Glutamatergic neuron (in vitro differentiated cells): ENCODE measurements at regions not wholly inside any gene's neighbourhood (a gene's known extent, or its start where the extent isn't known, plus 50 kb on each side); places are given as distances from the start of the nearest gene placed in this dataset.
A peak's percentile ranks its signal among the peaks of the same experiment; 100 is the strongest.

Experiments
- DNase-seq: peaks from one replicate; pipeline ENCODE4 v3.0.0; 2022
- H3K27ac Mint-ChIP-seq: one replicate; pipeline ENCODE4 v1.8.0; 2020; ENCODE audit warnings: mild to moderate bottlenecking, mixed read lengths, inconsistent platforms; ENCODE audit not compliant: unreplicated experiment
- H3K27me3 Mint-ChIP-seq: one replicate; pipeline ENCODE4 v1.8.0; 2020; ENCODE audit warnings: mild to moderate bottlenecking, moderate library complexity, mixed read lengths, inconsistent platforms; ENCODE audit not compliant: unreplicated experiment
- H3K36me3 Mint-ChIP-seq: one replicate; pipeline ENCODE4 v1.8.0; 2020; ENCODE audit warnings: mild to moderate bottlenecking, mixed read lengths, inconsistent platforms; ENCODE audit not compliant: unreplicated experiment
- H3K4me1 Mint-ChIP-seq: one replicate; pipeline ENCODE4 v1.8.0; 2020; ENCODE audit warnings: mild to moderate bottlenecking, low read depth, mixed read lengths, inconsistent platforms; ENCODE audit not compliant: unreplicated experiment
- H3K4me3 Mint-ChIP-seq: one replicate; pipeline ENCODE4 v1.8.0; 2020; ENCODE audit warnings: mild to moderate bottlenecking, mixed read lengths, inconsistent platforms; ENCODE audit not compliant: unreplicated experiment
- H3K9me3 Mint-ChIP-seq: one replicate; pipeline ENCODE4 v1.8.0; 2020; ENCODE audit warnings: mild to moderate bottlenecking, moderate library complexity, mixed read lengths, inconsistent platforms; ENCODE audit not compliant: unreplicated experiment
- TF ChIP-seq, protein P1 (sequence below): fragments of 200-600 bp; sonication (generic); IDR thresholded peaks from one replicate; pipeline ENCODE4 v1.5.0; 2021; ENCODE audit not compliant: partially characterized antibody, unreplicated experiment

DNA sequence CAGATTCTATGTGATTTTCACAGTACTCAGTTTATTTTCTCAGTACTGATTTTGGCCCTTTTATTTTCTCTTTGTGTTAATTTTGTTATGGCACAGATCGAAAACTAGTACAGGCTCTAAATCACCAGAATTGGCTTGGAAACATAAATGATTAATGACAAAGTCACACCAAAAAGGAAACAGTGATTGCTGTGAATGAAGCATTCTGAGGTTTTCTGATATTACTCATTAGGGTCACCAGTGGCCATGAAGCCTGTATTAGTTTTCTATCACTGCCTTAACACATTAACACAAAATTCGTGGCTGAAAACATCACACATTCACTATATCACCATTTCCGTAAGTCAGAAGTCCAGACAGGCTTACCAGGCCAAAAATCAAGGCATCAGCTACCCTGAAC lies 343.0 kb upstream of the THRB start:
- no peaks in the 10 kb centered on the region for H3K9me3 Mint-ChIP-seq
- H3K27ac Mint-ChIP-seq: no peak overlapping the region
- TF ChIP-seq, protein P1, sequence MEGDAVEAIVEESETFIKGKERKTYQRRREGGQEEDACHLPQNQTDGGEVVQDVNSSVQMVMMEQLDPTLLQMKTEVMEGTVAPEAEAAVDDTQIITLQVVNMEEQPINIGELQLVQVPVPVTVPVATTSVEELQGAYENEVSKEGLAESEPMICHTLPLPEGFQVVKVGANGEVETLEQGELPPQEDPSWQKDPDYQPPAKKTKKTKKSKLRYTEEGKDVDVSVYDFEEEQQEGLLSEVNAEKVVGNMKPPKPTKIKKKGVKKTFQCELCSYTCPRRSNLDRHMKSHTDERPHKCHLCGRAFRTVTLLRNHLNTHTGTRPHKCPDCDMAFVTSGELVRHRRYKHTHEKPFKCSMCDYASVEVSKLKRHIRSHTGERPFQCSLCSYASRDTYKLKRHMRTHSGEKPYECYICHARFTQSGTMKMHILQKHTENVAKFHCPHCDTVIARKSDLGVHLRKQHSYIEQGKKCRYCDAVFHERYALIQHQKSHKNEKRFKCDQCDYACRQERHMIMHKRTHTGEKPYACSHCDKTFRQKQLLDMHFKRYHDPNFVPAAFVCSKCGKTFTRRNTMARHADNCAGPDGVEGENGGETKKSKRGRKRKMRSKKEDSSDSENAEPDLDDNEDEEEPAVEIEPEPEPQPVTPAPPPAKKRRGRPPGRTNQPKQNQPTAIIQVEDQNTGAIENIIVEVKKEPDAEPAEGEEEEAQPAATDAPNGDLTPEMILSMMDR: no peak
- no peak for DNase-seq
- peaks cover 2% of the 10 kb centered on the region for H3K27me3 Mint-ChIP-seq
- H3K4me1 Mint-ChIP-seq: peaks cover 2% of the 10 kb centered on the region
- H3K4me3 Mint-ChIP-seq: no peak overlapping the region
- H3K36me3 Mint-ChIP-seq: no peaks in the 10 kb centered on the region

DNA sequence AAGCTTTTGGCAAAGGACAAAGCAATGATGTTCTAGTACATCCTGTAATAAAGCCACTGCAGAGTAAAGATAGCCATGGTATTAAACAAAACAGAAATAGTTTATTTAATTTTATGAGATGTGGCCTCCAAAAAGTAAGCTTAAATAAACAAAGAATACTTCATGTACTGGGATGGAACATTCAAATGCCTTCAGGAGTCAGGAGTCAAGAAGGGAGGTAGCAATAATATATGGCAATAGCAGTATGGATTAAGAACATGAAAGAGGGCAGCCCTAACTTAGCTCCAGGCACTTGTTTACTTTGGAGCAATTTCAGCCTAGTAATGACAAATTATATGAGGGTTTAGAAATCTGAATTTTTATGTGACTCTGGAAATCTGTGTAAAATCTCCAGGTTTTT lies 343.9 kb upstream of the THRB start:
- no peak overlapping the region for H3K27ac Mint-ChIP-seq
- no peaks in the 10 kb centered on the region for H3K36me3 Mint-ChIP-seq
- DNase-seq: no peak
- no peak overlapping the region for H3K4me3 Mint-ChIP-seq
- TF ChIP-seq, protein P1: no peak
- no peaks in the 10 kb centered on the region for H3K9me3 Mint-ChIP-seq
- H3K27me3 Mint-ChIP-seq: peaks cover 2% of the 10 kb centered on the region
- H3K4me1 Mint-ChIP-seq: peaks cover 11% of the 10 kb centered on the region

DNA sequence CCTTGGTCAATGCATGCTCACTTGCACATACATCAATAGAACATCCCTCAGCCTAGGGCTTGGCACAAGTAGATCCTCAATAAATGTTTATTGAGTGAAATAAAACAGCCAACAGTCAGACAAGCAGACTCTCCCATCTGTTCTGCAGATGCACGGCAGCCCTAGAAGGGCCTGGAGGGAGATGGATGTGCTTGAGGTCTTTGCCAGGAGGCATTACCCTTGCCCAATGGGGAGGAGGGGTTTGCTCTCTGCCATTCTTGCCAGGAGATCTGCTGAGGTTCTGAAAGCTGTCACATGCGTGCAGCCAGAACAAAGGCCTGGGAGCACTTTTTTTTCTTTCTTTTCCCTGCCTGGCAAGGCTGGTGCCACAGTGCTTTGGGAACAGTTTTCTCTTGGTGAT lies 349.3 kb upstream of the THRB start:
- H3K9me3 Mint-ChIP-seq: peaks cover 13% of the 10 kb centered on the region
- no peak overlapping the region for H3K4me3 Mint-ChIP-seq
- peaks cover 6% of the 10 kb centered on the region for H3K27me3 Mint-ChIP-seq
- H3K4me1 Mint-ChIP-seq: peaks cover 42% of the 10 kb centered on the region
- TF ChIP-seq, protein P1: no peak
- DNase-seq: no peak
- H3K36me3 Mint-ChIP-seq: no peaks in the 10 kb centered on the region
- H3K27ac Mint-ChIP-seq: no peak overlapping the region

DNA sequence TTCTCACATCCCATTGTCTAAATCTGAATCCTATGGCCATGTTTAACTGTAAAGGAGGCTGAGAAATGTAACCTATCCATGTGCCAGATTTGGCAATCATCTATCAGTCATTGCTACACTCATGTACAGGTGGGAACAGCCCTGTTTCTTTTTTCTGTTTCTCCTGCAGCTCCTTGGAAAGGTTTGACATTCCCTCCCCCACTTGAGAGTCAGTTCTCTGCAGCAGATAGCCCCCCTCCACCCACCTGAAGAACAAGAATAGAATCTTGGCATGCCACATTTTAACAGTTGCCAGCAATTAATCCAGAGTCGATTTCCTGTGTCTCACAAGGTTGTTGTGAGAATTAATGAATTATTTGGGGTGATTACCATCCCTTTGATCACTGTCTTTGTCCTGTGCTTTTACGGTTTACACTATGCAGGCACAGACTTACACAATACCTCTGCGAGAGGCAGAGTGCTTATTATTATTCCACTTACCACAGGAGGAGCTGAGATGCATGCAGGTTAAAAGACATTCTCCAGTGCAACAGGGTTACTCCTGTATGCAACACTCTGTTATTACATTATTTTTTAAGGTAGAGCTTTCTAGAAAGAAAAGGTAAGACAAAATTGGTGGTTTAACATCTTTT lies 351.0 kb upstream of the THRB start:
- H3K27me3 Mint-ChIP-seq: peaks cover 6% of the 10 kb centered on the region
- peak overlapping the region; percentile 1 for H3K4me3 Mint-ChIP-seq
- peaks cover 48% of the 10 kb centered on the region for H3K4me1 Mint-ChIP-seq
- TF ChIP-seq, protein P1: no peak
- DNase-seq: no peak
- peaks cover 13% of the 10 kb centered on the region for H3K9me3 Mint-ChIP-seq
- H3K27ac Mint-ChIP-seq: peak overlapping the region; percentile 77
- H3K36me3 Mint-ChIP-seq: peaks cover under 1% of the 10 kb centered on the region

DNA sequence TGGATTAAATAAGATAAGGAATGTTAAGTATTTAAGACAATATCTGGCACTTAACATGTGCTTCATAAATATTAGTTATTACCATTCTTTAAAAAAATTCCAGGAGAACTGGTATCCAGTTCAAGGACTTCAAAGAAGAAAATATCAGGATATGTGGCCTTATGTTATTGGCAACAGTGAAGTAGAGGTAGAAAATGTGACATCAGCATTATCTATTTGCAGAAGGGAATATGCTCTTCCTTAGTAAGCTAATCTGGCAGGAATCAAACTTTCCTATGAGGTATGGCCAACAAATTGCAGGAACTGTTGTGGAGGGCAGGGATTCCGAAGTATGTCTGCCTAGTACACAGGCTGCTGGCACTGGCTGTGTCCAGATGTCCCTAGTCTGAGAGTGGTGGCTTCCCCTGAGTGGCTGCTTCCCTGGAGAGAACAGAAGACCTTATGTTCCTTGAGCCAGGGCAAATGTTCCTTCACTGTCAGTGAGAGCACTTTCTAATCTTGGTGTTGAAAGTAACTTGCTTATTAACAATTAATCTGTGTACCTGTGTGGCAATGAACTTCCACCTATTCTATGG lies 351.7 kb upstream of the THRB start:
- H3K36me3 Mint-ChIP-seq: peaks cover 4% of the 10 kb centered on the region
- H3K27ac Mint-ChIP-seq: peak overlapping the region; percentile 77
- TF ChIP-seq, protein P1: no peak
- H3K4me3 Mint-ChIP-seq: peak overlapping the region; percentile 8
- peak; percentile 63 for DNase-seq
- peaks cover 52% of the 10 kb centered on the region for H3K4me1 Mint-ChIP-seq
- H3K27me3 Mint-ChIP-seq: peaks cover 6% of the 10 kb centered on the region
- peaks cover 13% of the 10 kb centered on the region for H3K9me3 Mint-ChIP-seq
